ENCODE measurements at regions not wholly inside any gene's neighbourhood (a gene's known extent, or its start where the extent isn't known, plus 50 kb on each side); places are given as distances from the start of the nearest gene placed in this dataset.
"Not testable (repeated sequence)": the region's sequence is repeated elsewhere in the genome, so short reads cannot be mapped to it uniquely, and the experiment has no call there.

GRCh38 chrX:88146577-88146976, 600.4 kb upstream of the CPXCR1 start:
- H3K4me3 ChIP-seq (ENCODE audit: low read depth, low read length): no peak overlapping the region
- no peak for TF ChIP-seq CTCF (IDR thresholded peaks at IDR 0.05; ENCODE audit: insufficient read depth, low read length)
- no peak for DNase-seq (ENCODE audit: low read depth)

GRCh38 chrX:88170553-88170952, 576.5 kb upstream of the CPXCR1 start:
- H3K4me3 ChIP-seq (ENCODE audit: low read depth, low read length): no peak overlapping the region
- no peak for DNase-seq (ENCODE audit: low read depth)
- no peak for TF ChIP-seq CTCF (IDR thresholded peaks at IDR 0.05; ENCODE audit: insufficient read depth, low read length)

- not testable (repeated sequence) for H3K4me3 ChIP-seq (ENCODE audit: low read depth, low read length); DNase-seq (ENCODE audit: low read depth)
Observed at GRCh38 chrX:88173932-88174440, 573.0 kb upstream of the CPXCR1 start.

GRCh38 chrX:88202149-88202548, 544.9 kb upstream of the CPXCR1 start:
- no peak for DNase-seq (ENCODE audit: low read depth)
- TF ChIP-seq CTCF (IDR thresholded peaks at IDR 0.05; ENCODE audit: insufficient read depth, low read length): no peak
- H3K4me3 ChIP-seq (ENCODE audit: low read depth, low read length): no peak overlapping the region

- no peak overlapping the region for H3K4me3 ChIP-seq (ENCODE audit: low read depth, low read length)
- no peak for TF ChIP-seq CTCF (IDR thresholded peaks at IDR 0.05; ENCODE audit: insufficient read depth, low read length)
- no peak for DNase-seq (ENCODE audit: low read depth)
Observed at GRCh38 chrX:88244066-88244465, 503.0 kb upstream of the CPXCR1 start.

GRCh38 chrX:88284844-88285243, 462.2 kb upstream of the CPXCR1 start:
- no peak for TF ChIP-seq CTCF (IDR thresholded peaks at IDR 0.05; ENCODE audit: insufficient read depth, low read length)
- no peak for DNase-seq (ENCODE audit: low read depth)
- H3K4me3 ChIP-seq (ENCODE audit: low read depth, low read length): no peak overlapping the region

GRCh38 chrX:88313972-88314371, 433.1 kb upstream of the CPXCR1 start:
- H3K4me3 ChIP-seq (ENCODE audit: low read depth, low read length); DNase-seq (ENCODE audit: low read depth): not testable (repeated sequence)

GRCh38 chrX:88325634-88326033, 421.4 kb upstream of the CPXCR1 start:
- no peak for TF ChIP-seq CTCF (IDR thresholded peaks at IDR 0.05; ENCODE audit: insufficient read depth, low read length)
- no peak for DNase-seq (ENCODE audit: low read depth)
- H3K4me3 ChIP-seq (ENCODE audit: low read depth, low read length): no peak overlapping the region

Data from fibroblast of the aortic adventitia (primary cell).